GM21529 (cell line): ENCODE measurements at regions not wholly inside any gene's neighbourhood (a gene's known extent, or its start where the extent isn't known, plus 50 kb on each side); places are given as distances from the start of the nearest gene placed in this dataset.

Experiments
- ATAC-seq: cut with Tn5 transposase; IDR thresholded peaks from one replicate; pipeline ENCODE4 v1.9.1; 2021; ENCODE audit not compliant: unreplicated experiment

- ATAC-seq, result no peak
These were observed 1173.2 kb downstream of the BRD1 start for GRCh38 chr22:48654492-48654891.

DNA sequence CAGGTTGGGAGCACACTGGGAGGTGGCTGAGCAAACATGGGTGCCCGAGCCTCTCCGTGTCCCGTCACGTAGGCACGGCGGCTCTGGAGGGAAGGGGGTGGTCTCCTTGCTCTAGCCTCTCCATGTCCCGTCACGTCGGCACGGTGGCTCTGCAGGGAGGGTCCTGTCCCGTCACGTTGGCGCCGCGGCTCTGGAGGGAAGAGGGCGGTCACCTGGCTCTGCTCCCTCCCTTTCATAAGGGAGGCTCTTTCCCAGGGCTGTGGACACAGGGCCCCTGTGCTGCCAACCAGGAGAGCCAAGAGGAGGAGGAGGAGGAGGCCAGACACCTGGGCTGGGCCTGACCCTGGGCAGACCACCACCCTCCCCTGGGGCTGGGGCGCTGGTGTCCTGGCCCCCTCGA lies 1173.7 kb downstream of the BRD1 start:
- ATAC-seq, result no peak

DNA sequence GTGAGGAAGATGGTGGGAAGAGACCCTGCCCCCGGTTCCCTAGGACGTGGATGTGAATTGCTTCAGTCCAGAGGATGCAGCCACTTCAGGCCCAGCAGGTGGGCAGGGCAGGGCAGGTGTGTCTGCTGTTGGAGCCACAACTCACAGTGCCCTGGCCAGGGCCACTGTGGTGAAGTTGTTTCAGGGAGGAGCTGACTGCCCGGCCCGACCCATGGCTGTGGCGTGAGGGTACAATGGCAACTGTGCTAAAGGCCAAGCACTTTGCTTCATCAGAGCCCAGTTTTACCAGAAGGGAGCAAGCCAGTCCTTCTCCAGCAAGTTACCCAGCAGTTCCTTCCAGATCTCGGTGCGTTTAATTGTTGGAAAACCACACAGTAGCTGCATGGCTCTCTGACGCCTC lies 1174.4 kb downstream of the BRD1 start:
- no peak for ATAC-seq

- ATAC-seq, result no peak
These were observed 1174.9 kb downstream of the BRD1 start for GRCh38 chr22:48652796-48653195.

GRCh38 chr22:48651981-48652538 lies 1175.6 kb downstream of the BRD1 start:
- no peak for ATAC-seq

DNA sequence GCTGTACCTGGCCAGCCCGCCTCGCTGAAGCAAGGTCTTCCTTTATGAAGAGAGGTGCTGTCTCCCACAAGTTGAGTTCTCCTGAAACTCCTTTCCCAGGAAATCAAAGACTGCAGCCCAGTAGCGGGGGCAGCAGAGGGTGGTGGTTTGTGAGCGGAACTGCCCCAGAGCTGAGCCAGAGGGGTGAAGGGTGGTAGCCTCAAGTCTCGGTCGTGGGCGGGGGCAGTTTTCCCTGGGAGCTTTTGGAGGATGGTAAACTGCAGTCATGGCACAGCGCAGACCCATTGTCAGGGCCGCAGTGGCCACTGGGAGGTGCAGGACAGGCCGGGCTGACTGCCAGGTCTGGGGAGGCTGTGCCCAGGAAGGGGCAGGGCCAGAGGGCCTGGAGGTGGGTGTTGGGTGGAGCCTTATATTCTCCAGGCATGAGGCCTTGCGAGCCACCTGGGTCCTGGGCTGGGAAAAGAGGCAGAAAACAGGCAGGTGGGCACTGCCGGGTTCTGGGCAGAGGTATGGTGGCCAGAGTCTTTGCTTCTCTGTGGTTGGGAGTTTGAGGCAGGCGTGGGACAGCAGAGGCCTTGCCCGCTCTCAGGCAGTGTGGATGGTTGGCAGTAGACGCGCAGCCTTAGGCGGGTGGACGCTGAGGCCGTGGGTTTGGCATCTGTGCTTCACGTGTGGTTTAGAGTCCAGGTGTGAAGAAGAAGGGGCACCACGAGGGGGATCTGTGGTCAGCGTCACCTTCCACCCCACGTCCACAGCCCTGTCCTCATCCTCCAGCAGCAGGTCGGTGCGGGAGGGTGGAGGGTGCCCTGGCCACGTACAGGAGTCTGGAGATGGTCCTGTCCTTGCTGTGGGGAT lies 1176.4 kb downstream of the BRD1 start:
- no peak for ATAC-seq

GRCh38 chr22:48650323-48651035 lies 1177.2 kb downstream of the BRD1 start:
- no peak for ATAC-seq

DNA sequence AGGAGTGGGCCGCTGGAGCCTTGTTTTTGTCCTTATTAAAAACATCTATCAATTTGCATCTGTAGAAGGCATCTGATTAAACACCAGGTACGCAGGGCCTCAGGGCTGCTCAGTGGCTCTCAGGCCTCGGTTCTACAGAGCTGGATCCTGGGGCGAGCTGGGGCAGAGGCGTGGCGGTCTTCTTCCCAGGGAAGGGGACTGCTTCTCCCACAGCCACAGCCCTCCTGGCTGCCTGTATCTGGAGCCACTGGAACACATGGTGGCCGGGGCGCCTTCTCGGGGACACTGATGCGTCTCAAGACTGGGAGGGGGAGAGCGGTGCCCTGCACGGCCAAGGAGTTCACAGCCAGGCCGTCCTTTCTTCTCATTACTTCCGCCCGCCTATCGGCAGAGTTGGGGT lies 1178.2 kb downstream of the BRD1 start:
- no peak for ATAC-seq

DNA sequence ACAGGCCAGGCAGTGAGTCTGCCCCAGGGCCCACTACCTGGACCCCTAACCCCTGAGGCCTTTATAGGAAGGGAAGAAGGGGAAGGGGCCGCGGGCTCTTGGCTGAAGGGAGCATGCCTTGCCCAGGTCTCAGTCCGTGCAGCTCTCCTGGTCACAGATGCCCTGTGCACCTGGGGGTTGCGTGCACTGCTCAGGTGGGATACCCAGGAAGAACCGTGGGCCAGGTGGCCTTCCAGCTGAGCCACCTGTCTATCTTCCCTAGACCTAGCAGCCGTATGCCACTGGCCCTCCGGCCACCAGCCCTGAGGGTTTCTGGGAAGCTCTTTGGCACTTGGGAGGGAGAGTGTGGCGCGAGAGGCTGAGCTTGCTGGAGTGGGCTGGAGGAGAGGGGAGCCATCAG lies 1178.6 kb downstream of the BRD1 start:
- no peak for ATAC-seq

GRCh38 chr22:48647606-48648515 lies 1179.8 kb downstream of the BRD1 start:
- ATAC-seq, result no peak

- ATAC-seq, result no peak
These were observed 1180.6 kb downstream of the BRD1 start for GRCh38 chr22:48647051-48647450.

DNA sequence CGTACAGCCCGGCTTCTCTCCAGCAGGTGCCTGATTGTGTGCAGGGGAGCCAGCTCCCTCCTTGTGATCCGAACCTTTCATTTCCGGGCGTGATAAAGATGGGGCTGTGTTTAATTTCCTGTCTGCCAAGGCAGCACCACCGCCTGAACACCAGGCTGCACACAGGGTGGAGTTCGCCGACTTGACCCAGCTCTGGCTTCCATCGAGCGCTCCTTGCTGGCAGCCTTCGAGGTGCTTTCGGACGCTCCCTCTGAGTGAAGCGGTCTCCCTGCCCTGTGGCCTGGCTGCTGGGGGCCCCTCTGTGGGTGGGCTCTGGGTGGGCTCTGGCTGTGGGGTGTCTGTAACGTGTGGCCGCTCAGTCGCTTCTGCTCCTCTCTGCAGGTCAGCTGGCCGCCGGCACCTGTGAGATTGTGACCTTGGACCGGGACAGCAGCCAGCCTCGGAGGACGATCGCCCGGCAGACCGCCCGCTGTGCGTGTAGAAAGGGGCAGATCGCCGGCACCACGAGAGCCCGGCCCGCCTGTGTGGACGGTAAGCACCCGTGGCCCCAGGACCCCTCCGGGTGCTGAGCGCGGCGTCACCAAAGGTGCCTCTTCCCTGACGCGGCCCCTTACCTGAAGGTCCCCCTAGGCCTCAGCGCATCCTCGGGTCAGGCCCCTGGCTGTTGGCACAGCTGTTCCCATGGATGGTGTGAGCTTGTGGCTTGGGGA lies 1181.3 kb downstream of the BRD1 start:
- no peak for ATAC-seq

DNA sequence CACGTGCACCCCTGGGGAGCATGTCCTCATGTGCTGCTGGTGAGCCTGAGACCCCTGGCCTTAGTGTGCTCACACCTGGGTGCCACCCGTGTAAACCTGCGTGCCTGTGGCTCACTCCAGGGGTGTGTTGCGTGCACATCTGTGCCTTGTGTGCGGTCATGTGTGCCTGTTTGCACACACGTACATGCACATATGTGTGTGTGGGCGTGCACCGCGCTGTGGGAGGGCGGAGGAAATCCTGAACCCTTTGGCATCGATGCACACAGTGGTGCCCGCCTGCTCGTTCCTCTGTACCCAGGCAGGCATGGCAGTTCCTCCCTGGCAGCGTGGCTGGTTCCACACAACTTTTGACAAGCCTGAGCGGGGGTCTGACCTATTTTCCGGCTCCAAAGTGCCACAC lies 1181.9 kb downstream of the BRD1 start:
- ATAC-seq, result no peak

- ATAC-seq, result no peak
These were observed 1182.7 kb downstream of the BRD1 start for GRCh38 chr22:48644997-48645396.

GRCh38 chr22:48644108-48644507 lies 1183.6 kb downstream of the BRD1 start:
- no peak for ATAC-seq

DNA sequence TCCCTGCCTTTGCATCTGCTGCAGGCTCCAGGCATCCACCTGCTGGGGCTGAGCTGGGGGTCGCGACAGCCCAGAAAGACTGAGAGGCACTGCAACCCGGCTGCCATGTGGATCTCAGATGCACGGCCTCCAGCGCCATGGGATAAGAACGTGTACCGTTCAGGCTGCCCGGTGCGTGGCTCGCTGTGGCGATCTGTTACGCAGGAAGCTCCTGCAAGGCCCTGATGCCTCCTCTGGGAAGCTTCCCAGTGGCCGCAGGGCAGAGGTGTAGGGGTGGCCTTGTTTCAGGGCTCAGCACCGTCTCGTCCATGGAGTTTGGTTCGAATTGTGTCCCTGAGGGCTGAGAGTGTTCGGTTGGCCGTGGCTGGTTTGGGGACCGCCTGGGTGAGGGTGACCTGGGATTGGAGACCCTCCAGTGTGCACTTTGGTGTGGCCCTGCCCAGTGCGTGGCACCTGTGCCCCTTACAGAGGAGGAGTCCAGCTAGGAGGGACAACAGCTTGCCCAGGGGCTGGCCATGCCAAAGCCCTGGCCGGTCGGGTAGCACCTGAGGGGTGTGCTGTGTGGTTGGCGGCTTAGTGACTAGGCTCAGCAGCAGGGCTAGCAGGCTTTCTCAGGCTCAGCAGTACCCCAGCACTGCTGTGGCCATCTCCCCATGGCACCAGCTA lies 1184.5 kb downstream of the BRD1 start:
- ATAC-seq, result no peak

DNA sequence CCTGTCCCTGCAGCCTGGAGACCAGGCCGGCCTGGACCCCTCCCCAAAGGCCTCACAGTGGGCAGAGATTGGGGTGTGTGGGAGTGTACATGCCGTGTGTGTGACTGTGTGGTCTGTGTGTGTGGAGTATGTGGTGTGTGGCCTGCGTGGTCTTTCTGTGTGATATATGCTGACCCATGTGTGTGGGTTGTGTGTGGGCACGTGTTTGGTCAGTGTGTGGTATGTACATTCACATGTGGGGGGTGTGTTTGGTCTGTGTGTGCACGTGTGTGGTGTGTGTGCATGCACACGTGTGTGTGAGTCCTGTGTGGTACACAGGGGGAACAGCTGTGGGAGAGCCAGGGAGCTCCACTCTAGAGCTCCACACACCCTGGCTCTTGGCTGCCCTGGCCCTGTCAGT lies 1185.1 kb downstream of the BRD1 start:
- ATAC-seq, result no peak

GRCh38 chr22:48641906-48642475 lies 1185.7 kb downstream of the BRD1 start:
- no peak for ATAC-seq
